ENCODE measurements at regions not wholly inside any gene's neighbourhood (a gene's known extent, or its start where the extent isn't known, plus 50 kb on each side); places are given as distances from the start of the nearest gene placed in this dataset.

DNA sequence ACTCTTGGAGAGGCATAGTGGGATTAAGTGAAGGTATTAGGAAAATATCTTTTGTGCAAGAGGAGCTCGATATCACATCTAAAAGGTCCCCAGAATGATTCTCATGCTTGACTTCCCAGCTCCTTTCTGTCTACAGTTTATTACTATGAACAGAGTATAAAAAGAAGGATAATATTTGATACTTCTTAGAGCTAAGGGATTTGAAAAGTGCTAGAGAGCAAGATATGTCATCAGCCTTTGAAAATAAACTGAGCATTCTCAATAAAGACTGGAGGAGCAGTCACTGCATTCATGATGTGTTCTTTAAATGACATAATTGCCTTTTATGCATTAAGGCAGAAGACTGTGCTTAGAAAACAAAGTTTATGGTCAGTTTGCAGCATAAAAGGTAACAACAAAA, 543.2 kb upstream of the NRXN1 start:
- no peak for DNase-seq

DNA sequence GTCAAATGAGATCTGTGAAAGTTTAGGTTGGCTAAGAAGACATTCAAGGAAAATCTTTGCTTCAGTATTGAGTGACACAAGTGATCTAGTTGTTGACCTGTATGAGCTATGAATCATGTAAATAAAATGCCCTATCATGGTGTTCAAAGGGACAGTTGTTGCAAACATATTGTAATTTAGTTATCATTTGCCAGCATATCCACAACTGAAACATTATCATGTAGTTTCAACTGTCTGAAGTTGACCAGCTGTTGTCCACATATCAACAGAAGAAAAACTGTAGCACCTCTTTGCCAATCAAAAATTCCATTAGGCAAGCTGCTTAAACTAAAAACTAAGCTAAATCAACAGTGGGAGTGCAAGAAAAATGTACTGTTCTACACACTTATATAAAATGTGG, 527.1 kb upstream of the NRXN1 start:
- DNase-seq = no peak

DNA sequence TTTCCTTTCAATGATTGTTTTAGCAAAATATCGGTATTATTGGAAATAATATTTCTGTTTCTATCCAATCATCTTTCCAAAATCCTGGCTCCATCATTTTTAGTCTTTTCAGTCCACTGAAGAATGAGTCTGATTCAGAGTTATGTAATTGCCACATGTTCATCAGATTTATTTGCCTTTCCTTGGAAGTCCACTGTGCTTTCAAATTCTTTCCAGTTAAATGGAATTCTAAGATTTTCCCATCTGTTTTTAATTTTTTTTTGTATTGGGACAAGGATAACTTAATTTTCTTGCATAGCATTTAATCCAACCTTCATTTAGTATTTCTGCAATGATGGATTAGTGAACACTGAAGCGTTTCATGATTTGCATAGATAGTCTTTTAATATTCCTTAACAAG, 521.5 kb upstream of the NRXN1 start:
- no peak for DNase-seq

- no peak for DNase-seq
Observed at GRCh38 chr2:51535763-51536162, 503.8 kb upstream of the NRXN1 start.

DNA sequence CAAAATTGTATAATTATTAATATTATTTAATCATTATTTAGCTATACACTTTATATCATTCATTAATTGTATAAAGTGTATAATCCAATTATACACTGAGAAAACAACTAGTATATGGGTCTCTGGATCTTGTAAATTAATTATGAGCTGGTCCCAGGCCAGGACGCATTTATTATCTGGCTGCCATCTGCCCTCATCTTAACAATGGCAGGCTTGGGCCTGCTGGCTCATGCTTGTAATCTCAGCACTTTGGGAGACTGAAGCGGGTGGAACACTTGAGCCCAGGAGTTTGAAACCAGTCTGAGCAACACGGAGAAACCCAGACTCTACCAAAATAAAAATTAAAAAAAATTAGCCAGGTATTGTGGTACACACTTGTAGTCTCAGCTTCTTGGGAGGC, 502.2 kb upstream of the NRXN1 start:
- DNase-seq = no peak

GRCh38 chr2:51528156-51528555, 496.2 kb upstream of the NRXN1 start:
- no peak for DNase-seq

- DNase-seq = no peak
Observed at GRCh38 chr2:51526766-51527165, 494.8 kb upstream of the NRXN1 start.

- no peak for DNase-seq
Observed at GRCh38 chr2:51516667-51517066, 484.7 kb upstream of the NRXN1 start.

GRCh38 chr2:51511002-51511401, 479.1 kb upstream of the NRXN1 start:
- no peak for DNase-seq

- DNase-seq = no peak
Observed at GRCh38 chr2:51510303-51510702, 478.4 kb upstream of the NRXN1 start.

DNA sequence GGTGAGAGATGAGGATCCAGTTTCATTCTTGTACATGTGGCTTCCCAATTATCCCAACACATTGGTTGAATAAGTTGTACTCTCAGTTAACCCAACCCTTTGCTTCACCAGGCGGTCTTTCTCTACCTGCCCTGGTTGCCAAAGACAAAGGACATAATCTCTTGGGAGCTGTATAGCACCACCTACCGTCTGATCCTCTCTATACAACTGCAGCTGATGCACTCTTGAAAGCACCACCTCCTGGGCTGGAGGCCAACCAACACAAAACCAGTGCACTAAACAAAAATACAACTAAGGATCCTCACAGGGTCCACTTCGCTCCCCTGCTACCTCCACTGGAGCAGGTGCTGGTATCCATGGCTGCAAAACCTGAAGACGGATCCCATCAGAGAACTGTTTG, 473.6 kb upstream of the NRXN1 start:
- no peak for DNase-seq

DNA sequence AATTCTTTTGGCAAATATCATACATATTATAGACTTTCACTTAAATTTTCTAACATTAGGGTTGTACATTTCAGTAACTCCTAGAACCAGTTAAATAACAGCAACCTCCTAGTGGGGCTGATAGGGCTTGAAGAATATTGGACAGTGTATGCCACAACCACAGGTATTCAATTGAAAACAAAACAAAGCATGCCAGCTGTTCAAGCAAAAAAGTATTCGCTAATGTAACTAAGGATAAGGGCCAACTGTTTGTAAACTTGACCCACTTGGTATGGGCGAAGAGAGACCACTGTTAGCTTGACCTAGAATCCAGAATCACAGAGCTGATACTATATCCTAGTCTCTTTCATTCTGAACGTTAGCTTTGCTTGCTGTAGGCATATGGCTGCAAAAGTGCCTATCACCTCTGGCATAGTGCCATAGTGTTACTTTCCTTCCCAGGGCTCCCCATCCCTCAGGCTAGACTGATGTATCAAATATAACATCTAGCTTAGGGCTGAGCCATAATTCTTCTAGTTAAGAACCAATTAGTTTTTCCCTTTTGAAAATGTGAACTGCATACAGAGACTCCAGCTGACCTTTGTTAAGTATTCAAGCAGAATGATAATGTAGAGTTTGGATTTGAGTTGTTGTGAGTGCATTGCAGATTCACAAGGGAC, 458.8 kb upstream of the NRXN1 start:
- no peak for DNase-seq

DNA sequence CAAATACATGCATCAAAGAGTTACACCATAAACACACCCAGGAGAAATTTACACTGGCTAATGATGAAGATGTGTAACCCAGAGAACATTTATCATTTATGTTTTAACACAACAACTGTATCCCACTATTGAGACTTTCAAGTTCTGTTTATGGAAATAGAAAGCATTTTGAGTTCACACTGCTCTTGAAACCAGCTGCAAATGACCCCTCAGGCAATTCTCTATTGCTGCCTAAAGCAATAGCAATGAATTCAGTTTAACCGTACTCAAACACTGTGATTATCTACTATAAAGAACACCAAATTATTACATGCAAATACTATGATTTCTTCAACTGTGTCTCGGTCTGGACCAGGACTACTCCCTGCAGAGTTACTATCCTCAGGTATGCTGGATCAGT, 452.7 kb upstream of the NRXN1 start:
- DNase-seq = no peak

GRCh38 chr2:51483720-51484119, 451.8 kb upstream of the NRXN1 start:
- DNase-seq = no peak

GRCh38 chr2:51472783-51473182, 440.9 kb upstream of the NRXN1 start:
- no peak for DNase-seq

- DNase-seq = no peak
Observed at GRCh38 chr2:51472300-51472699, 440.4 kb upstream of the NRXN1 start.

GRCh38 chr2:51469102-51469501, 437.2 kb upstream of the NRXN1 start:
- no peak for DNase-seq

DNA sequence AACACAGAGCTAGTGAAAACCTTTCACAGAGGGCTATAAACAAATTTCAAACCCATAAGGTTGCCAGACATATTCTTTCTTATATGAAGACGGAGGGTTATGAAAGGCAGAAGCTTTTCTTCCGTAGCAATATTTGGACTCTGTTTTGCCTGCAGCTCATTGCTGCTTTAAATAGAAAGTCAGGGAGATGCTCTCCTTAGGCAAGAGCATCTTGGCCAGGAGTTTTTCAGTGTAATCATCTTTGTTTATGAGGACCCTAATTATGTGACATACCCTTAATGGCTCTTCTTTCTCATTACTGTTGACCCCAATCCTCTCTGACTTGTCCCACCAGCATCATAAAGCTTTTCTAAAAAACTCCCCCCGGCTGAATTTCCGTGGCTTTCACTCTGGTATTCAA, 433.4 kb upstream of the NRXN1 start:
- no peak for DNase-seq

GRCh38 chr2:51454177-51454576, 422.2 kb upstream of the NRXN1 start:
- DNase-seq = no peak

DNA sequence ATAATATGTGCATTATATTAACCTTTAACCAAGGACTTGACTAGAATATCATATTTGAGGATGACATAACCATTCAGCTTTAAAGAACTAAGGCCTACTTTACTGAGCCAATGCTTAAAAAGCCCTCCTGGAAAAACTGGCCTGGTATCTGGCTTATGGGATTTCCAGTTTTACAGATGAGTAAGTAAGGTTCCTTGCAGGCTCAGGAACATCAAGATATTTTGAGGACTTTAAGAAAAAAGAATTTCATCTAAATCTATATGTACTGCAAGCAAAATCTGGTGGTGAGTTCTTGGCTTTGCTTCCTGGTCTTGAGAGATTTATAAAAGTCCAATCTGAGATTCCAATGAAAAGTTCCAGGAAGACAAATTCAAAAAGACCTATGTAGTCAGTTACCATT, 417.0 kb upstream of the NRXN1 start:
- DNase-seq = no peak

GRCh38 chr2:51441786-51442185, 409.9 kb upstream of the NRXN1 start:
- no peak for DNase-seq

- no peak for DNase-seq
Observed at GRCh38 chr2:51424418-51424817, 392.5 kb upstream of the NRXN1 start.

- DNase-seq = no peak
Observed at GRCh38 chr2:51420511-51420910, 388.6 kb upstream of the NRXN1 start.

GRCh38 chr2:51413726-51414125, 381.8 kb upstream of the NRXN1 start:
- DNase-seq = no peak

GRCh38 chr2:51410331-51410730, 378.4 kb upstream of the NRXN1 start:
- no peak for DNase-seq

GRCh38 chr2:51409920-51410319, 378.0 kb upstream of the NRXN1 start:
- no peak for DNase-seq

All from GDM1 (cell line).